NCI-H1105 treated with DMSO at 0.1 percent for 48 hours (cell line): ENCODE measurements at regions not wholly inside any gene's neighbourhood (a gene's known extent, or its start where the extent isn't known, plus 50 kb on each side); places are given as distances from the start of the nearest gene placed in this dataset.

Experiments
- DNase-seq: peaks from one replicate; lab custom pipeline; 2025; lab: John Stamatoyannopoulos, UW

DNA sequence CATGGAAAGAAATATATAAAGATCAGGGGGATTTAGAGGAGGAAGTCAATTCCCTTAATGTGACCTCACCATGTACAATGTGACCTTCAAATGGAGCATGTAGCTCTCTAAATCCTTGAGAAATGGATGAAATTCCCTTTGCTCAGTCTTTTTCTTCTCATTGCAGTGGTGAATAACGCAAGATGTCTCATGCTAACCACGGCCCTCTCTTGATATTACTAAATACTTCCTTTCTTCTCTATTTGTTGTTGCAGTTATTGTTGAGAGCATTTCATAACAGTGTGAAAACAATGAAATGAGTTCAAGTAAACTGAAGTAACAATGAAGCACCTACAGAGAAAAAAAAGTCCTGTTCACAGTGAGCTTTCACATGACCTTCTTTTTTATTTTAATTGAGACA lies 55.6 kb downstream of the ZNF281 start:
- no peak for DNase-seq

DNA sequence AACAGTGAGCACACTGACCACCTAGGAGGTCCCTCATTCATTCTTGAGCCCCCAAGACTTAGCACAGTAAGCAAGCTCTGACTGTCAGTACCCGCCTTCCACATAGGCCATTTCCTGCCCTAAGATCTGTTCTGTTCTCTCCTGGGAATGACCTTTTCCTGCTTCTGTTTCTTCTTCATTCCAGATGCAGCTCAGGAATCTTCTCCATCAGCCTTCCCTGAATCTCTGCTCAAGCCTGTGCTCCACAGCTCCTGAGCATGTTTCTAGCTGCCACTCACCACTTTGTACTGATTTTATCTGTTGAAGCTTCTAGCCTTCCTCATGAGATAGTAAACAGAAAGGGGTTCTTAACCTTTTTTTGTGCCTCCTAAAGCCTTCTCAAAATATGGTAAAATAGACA lies 56.6 kb downstream of the ZNF281 start:
- DNase-seq = no peak

DNA sequence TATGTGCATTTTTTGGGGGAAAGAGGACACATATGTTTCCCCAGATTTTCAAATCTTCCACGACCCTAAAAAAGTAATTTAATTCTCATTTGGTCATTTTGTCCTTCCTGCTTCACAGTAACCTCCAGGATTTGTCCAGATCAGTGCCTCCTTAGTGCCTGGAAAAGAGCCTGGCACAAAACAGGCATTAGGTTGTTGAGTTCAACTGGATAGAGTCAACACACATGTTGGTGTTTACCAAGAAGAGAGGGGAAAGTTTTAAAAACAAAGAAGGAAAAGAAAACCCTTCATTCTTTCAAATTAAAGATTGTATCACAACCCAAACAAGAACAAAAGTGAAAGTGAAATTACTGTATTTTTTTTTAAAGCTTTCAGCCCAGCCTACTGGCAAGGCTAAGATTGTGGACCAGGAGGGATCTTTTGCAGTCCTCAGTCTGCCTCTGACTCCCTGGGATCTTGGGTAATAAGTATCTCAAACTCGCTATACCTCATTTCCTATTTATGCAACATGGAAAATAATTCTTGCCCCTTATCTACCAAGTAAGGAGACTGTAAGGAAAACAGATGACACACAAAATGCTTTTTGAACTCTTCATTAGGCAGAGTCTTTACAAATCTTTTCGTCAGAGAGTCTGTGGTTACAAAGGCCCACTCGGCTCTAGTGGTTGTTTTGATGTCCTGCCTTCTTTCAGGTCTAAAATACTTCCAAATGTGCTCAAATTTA lies 57.8 kb downstream of the ZNF281 start:
- no peak for DNase-seq

DNA sequence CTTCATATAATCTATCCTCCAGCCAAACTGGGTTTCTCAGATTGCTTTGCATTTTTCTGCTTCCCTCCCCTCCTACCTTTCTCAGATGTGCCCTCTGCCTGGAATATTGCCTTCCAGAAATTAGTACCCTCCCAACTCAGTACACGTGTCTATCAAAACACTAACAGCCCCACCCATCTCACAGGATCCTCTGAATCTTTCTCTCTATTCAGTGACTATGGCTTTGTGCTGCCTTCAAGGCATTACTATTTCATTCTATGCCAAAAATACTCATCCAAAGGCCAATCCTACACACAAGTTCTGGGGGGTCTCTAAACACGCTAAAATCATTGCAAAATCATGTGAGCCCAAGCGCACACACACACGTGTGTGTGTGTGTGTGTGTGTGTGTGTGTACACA lies 58.4 kb downstream of the ZNF281 start:
- DNase-seq = no peak

DNA sequence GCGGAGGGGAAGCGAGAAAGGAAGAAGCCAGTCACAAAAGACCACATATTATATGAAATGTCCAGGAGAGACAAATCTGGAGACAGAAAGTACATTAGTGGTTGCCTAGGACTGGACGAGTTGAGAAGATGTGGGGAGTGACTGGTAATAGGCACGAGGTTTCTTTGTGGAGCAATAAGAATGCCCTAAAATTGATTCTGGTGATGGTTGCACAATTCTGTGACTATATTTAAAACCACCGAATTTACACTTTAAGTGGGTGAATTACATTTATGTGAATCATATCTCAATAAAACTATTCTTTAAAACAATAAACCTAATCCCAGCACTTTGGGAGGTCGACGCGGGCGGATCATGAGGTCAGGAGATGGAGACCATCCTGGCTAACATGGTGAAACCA lies 63.1 kb downstream of the ZNF281 start:
- DNase-seq = no peak

DNA sequence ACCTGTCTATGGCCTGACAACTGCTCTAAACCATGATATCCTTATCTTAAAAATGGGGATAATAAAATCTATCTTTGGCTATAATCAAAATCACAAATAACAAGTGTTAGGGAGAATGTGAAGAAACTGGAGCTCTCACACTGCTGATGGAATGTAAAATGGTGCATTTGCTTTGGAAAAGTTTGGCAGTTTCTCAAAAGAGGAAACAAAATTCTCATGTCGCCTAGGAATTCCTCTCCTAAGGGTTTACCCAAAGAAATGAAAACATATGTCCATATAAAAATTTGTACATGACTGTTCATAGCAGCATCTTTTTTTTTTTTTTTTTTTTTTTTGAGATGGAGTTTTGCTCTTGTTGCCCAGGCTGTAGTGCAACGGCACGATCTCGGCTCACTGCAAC lies 64.3 kb downstream of the ZNF281 start:
- no peak for DNase-seq

DNA sequence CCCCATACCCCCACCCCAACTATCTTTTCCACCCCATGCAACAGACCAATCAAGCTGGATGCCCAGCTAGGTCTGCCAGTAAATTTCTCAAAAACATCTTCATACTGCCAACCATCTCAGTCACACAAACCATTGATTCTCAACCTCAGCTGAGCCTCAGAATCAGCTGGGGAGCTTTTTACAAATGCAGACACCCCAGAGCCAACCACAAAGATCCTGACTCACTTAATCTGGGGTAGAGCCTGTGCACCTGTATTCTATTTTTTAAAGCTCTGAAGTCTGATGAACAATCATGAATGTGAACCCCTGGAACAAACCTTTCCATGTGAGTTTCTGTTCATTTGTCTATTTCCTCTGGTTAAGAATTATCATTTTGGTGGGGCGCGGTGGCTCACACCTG lies 66.0 kb downstream of the ZNF281 start:
- DNase-seq = no peak

DNA sequence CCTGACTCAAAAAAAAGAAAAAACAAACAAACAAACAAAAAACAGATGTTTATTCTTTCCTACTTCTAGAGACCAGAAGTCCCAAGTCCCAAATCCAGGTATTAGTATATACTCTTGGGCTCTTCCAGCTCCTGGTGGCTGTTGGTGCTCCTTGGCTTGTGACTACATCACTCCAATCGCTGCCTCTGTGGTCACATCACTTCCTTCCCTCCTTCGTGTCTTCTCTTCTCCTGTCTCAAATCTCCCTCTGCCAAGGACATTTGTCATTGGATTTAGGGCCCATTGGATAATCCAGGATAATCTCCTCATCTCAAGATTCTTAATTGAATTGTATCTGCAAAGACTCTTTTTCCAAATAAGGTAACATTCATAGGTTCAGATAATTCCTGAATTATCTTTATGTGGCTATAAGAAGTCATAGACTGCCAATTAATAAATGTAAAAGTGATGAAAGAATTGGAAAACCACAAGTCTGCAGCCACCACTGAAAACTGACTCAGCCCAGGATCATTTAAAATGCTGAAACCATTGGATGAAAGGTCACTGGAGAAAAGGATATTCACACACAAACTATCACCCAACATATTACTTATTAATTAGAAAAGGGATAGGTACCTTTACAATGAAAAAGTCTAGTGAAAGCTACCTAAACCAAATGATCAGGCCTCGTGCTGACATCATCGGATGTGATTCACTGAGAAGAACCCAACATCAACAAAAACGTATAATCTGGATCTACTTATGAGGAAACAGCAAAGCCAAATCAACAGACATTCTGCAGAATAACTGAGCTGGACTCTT lies 67.1 kb downstream of the ZNF281 start:
- no peak for DNase-seq

DNA sequence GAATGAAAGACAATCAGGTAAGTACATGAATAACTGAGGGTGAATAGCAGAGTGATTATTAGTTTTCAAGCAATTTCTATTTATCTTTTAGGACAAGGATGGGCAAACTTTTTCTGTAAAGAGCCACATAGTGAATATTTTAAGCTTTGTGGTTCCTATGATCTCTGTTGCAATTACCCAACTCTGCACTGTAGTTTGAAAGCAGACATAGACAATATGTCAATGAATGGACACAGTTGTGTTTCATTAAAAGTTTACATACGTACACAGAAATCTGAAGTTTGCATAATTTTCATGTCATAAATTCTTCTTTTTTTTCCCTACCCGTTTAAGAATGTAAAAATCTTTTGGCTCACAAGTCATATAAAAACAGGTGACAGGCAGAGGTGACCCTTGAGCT lies 71.4 kb downstream of the ZNF281 start:
- no peak for DNase-seq

DNA sequence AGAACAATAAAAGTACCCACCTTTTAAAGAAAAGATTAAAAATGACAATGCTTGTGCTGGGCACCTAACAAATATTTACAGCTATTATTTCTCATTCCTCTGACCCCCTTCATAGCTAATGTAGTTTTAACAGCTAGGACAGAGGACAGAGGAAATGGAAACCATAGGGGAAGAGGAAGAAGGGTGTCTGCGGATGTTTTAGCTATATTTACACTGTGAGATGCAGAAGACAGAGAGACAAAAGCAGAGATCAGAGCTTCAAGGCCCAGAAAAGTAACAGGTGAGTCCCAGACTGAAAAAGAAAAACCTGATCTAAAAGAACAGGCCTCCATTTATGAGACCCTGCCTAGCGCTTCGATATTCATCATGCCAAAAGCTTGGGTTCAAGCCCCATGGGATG lies 72.0 kb downstream of the ZNF281 start:
- no peak for DNase-seq

DNA sequence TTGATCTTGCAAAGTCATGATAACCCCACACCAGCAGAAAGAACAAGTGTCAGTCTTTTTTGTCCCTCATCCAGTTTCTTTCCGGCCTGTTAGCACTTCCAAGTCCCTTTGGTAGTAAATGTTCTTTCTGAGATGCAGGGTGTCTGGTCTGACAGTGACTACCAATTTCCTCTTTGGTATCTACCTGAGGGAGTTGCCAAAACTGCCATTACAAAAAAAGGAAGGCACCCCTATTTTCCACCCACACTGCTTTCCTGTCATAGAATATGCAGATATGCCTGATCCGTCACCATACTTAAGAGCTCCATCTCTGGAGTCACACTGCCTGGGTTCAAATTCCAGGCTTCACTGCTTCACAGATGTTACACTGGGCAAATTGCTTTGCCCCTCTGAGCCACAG lies 72.4 kb downstream of the ZNF281 start:
- no peak for DNase-seq

DNA sequence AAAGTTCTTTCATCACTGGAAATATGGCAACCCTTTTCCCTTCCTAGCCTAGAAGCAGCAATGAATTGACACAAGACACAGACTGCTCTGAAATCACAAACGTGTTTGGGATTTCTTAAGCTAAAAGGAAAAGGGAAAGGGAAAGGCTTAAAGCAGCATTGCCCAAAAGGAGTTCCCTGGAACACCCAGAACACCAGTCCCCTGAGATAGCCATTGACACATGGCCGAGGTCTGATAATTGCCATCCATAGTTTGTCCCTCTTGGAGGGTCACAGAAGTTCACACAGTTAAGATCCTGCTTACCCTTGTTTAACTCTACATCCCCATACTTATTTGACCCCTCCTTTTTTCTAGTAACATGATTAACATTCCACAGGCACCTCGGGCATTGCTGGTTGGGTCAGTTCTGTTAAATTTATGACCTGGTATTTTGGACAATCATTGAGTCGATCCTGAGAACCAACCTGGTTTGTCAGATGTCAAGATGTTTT lies 72.9 kb downstream of the ZNF281 start:
- DNase-seq = no peak

DNA sequence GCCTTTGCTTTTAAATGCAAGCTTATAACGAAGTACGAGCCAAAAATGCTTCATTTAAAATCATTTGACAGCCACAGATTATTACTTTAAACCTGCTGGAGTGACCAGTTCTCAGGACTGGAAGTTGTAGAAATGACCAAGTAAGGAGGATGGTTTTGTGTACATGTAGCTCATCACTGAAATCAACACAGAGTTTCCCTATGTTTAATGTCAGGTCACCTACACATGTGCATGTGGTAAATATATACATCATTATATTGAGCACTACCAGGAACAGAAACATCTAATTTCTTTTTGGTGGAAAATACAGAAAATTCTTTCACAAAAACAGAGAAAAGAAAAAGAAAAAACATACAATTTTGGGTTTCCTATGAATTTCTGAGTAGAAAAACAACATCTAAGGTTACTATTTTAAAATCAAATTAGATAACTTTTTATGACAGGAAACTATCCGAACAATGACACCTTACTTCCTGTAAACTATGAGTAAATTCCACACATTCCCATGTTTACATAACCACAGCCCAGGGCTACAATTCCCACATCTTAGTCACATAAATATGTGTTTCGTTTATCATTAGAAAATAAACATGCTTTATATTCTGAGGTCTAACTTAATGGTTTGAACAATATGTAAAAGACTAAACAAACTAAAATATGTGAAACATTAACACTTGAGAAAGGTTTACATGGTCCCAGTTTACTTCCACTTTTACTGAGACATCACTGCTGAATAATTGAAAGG lies 73.6 kb downstream of the ZNF281 start:
- DNase-seq = no peak

DNA sequence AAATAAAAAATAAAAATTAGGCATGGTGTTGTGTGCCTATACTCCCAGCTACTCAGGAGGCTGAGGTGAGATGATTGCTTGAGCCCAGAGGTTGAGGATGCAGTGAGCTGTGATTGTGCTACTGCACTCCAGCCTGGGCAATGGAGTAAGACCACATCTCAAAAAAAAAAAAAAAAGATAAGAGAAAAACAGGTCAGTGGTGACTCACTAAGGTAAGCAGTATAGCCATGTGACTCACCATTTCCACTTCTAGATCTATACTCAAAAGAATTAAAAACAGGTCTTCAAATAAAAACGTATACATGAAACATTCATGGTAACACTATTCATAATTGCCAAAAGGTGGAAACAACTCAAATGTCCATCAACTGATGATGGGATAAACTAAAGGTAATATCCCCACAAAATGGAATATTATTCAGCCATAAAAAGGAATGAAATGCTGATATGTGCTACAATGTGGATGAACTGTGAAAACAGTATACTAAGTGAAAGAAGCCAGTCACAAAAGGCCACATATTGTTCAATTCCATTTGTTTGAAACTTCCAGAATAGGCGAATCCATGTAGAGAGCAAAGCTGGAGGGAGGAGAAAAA lies 75.1 kb downstream of the ZNF281 start:
- no peak for DNase-seq

DNA sequence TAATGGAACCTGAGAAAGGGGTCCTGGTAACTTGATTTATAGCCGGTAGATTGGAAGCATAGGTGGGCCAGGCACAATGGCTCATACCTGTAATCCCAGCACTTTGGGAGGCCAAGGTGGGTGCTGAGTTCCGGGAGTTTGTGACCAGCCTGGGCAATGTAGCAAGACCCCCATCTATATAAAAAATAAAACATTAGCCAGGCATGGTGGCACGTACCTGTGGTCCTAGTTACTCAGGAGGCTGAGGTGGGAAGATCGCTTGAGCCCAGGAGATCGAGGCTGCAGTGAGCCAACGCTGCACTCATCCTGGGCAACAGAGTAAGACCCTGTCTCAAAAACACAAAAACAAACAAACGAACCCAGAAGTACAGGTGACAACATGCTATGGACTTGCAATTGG lies 76.5 kb downstream of the ZNF281 start:
- no peak for DNase-seq

DNA sequence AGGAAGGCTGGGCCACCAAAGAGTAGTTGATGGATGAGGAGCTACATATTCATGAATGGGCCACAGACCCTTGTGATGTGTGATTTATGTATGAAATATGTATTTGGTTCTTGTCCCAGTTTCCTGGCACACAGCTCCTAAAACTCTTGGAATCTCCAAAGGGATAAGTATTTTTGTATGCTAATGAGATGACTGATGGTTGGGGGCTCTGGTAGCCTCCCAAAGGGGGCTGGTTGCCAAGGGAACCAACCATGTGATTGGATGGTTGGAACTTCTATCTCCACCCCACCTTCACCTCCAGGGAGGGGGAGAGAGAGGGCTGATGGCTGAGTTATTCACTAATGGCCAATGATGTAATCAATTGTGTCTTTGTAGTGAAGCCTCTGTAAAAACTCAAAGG lies 77.1 kb downstream of the ZNF281 start:
- no peak for DNase-seq

DNA sequence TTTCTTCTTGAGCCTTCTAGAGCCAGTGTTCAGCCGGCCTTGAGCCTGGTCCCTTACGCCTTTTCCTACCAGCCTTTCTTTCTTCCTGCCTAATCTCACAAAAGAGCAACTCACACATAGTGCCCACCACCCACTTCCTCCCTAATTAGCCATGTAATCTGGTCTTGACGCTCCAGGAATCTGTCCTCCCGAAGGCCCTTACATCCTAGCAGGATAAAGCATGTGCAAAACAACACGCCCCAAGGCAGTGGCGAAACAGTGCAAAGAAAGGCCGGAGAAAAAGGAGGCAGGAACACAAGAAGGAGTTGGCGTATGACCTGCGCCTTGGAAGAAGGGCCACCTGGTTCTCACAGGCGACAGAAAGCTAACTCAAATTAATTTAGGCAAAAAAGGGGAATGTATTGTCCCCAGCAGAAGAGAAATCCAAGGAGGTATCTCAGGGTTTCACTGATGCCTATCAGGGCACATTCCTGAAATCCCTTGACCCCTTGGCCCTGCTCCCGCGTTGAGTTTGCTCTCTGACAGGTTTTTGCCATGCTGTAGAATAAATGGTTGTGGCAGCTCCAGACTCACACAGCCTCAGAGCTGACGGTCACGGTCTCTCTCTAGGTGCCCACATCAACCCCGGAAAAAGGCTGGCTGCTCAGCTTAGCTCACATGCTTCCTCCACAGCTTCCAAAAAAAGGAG lies 79.0 kb downstream of the ZNF281 start:
- no peak for DNase-seq

DNA sequence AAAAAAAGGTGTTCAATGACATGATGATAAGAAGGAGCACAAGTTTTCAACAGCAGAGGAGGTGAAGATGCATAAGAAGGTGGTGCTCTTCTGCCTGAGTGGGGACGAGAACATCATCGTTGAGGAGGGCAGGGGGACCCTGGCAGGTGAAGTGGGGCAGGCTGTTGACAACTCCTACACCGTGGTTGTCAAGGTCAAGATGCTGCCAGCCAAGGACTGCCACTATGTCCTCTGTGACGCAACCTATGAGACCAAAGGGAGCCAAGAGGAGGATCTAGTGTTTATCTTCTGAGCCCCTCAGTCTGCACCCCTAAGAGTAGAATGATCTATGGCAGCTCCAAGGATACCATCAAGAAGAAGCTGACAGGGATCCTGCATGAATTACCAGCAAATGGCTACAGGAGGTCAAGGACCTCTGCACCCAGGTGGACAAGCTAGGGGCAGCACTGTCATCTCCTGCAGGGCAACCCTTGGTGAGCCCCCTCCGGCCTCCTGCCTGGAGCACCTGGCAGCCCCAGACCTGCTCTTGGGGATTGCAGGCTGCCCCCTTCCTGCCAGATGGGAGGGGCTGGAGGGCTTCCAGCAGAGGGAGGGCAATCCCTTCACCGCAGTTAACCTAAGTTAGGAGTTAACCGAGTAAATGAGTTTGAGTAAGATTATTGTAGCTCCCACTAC lies 80.5 kb downstream of the ZNF281 start:
- DNase-seq = no peak

DNA sequence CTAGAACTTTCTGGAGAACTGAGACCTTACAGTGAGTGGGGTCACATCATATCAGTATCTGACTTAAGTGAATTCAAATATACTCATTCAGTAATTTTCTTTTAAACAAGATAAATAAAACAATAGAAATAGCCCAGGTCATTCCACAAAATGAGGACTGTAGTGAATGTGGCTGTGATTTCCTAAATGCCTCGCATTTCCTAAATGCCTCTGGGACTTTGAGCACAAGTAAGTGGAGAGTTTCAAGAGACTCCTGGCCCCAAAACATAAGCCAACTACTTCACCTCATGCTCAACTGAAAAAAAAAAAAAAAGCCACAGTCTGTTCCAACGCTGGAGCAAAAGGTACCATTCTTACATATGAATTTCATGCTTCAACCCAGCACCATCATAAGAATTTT lies 81.5 kb downstream of the ZNF281 start:
- no peak for DNase-seq

DNA sequence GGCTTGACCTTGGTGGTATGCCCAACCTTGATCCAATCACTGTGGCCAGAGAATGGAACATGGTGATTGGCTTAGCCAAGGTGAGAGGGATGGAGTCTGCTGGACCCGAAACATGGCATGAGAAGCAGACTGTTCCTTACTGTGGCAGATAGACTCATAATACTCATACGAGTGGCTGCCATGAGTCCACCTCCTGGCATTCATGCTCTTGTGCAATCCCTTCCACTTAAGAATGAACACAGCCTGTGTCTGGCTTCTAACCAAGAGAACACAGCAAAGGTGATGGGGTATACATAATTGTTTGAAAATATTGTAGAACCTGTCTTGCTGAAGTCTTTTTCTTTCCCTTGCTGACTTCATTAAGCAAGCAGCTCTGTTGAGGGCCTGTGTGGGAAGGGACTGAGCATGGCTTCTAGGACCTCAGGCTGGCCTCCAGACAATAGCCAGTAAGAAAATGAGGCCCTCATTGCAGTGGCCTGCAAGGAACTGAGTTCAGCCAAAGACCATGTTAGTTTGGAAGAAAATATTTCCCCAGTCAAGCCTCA lies 85.9 kb downstream of the ZNF281 start:
- DNase-seq = no peak

DNA sequence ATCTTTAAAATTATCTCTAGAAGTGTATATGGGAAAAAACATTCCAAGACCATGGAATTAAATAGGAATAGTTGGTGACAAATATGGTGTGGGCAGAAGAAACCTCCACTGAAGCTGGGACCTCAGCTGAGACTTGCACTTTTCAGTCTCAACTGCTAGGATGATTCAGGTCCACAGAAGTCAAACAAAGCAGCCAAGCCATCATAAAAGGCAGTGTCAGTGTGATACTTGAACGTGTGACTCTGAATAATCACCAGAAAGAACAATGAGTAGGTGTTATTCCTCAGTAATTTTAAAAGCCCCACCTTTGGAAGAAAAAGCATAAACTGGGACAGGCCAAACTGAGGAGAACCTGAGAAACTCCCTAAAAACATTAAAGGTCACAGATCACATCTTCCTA lies 90.7 kb downstream of the ZNF281 start:
- DNase-seq = no peak
